CD4-positive, alpha-beta T cell treated with Interleukin-15 for 4 hours (primary cell): ENCODE measurements at regions not wholly inside any gene's neighbourhood (a gene's known extent, or its start where the extent isn't known, plus 50 kb on each side); places are given as distances from the start of the nearest gene placed in this dataset.
A peak's percentile ranks its signal among the peaks of the same experiment; 100 is the strongest.

Source experiments
- DNase-seq: peaks from one replicate; pipeline ENCODE4 v3.0.0-alpha.2; 2020; ENCODE audit warnings: low spot score

DNA sequence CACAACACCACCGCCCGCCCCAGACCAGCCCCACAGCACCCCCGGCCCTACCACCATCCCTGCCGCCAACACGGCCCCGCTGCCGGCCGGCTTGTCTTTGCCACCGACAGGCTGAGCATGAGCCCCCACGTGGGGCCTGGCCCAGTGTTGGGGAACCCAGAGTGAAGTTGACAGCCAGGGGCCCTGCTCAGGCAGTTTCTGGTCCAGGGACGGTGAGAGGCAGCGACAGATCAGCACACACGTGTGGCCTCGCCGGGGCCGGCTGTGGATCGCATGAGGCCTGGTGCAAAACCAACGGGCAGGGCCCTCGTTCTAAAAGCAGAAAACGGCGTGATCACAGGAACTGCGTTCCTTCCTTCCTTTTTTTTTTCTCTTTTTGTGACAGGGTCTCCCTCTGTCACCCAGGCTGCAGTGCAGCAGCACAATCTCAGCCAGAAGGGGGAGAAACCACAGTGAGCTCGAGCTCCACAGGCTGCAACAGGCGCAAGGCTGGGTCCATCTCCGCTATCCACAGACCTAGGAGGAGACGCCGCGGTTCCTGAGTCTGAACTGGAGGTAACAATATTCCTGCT, 50.5 kb upstream of the FBRSL1 start:
- no peak for DNase-seq

DNA sequence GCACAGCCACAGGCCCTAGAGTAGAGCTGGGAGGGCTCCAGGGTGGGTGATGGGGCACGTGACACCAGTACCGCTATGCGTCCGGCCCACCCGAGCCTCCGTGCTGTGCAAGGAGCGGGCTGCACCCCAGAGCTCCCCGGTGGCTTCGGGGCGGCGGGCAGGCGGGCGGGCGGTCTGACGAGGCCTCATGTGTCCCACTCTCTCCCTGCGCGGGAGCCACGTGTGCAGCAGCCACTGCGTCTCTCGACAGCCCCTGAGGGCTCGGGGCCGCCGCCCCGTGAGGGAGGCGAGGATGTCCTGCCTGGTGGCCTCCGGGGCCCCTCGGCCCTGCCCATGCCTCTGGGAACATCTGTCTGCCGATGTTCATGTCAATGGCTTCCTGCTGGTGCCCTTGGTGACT, 51.2 kb upstream of the FBRSL1 start:
- DNase-seq, result no peak

DNA sequence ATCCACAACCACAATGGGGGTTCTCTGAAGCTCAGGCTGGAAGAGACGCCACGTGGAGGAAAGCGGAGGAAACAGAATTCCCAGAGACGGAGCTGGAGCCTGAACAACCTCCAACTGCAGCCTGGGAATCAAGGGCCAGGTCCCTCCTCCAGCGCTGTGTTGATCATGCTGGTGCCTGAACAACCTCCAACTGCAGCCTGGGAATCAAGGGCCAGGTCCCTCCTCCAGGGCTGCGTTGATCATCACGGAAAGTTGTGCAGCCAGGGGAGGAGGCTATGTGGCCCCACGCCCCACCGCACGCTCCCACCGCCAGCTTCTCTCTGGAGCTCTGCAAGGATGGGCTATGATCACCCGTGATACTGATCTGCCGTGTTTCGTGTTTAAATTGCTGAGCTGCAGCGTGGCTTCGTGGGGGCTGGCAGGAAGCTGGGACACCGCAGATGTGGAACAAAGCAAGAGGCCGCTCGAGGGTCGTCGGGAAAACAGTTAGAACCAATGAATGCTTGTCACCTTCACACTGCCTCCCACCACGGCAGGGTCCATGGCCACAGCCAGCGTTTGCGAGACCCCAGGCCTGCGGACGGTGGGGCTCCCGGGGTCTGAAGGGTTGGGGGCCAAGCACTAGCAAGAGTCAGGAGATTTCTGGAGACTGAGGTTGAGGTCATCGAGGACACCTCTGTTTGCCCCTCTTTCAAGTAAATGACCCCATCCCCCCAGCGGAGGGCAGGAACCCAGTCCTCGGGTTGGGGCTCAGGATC, 51.8 kb upstream of the FBRSL1 start:
- DNase-seq, result no peak

DNA sequence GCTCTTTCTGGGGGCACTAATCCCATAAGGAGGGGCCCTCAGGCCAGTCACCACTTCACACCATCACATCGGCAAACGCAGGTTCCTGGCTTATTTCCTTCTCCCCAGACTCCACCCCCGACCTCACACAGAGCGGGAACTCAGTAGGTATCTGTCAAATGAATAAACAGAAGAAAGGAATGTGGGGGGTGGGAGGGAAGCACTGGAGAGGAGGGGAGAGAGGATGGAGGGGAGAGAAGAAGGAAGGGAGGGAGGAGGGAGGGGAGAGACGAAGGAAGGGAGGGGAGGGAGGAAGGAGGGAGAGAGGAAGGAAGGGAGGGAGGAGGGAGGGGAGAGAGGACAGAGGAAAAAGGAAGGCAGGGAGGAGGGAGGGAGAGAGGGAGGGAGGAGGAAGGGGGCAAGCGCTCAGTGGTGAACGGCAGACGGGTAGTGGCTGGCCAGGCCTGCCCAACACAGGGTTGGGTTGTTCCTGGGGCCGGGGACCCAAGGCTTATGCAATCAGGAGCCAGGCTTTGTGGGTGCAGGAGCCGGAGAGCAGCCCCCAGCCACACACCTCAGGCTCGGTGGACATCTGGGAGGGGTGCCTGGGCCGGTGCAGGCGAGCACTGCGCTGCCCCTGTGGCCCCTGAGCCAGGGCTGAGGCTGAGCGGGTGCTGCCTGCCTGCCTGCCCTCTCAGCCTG, 52.6 kb upstream of the FBRSL1 start:
- no peak for DNase-seq

DNA sequence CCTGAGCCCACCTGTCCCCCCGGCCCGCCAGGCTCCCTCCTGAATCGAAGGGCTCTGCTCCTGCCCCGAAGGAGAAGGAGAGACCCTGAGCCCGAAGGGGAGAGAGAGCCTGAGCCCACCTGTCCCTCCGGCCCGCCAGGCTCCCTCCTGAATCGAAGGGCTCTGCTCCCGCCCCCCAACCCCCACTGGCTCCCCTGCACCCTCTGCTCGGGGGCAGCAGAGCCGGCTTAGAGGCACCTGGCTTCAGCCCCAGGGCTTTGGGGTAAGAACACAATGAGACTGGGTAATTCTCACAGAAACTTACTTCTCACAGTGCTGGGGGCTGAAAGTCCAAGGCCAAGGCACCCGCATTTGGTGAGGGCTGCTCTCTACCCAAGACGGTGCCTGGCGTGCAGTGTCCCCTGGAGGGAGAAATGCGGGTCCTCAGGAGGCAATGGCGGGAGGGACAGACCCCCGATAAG, 53.1 kb upstream of the FBRSL1 start:
- no peak for DNase-seq

DNA sequence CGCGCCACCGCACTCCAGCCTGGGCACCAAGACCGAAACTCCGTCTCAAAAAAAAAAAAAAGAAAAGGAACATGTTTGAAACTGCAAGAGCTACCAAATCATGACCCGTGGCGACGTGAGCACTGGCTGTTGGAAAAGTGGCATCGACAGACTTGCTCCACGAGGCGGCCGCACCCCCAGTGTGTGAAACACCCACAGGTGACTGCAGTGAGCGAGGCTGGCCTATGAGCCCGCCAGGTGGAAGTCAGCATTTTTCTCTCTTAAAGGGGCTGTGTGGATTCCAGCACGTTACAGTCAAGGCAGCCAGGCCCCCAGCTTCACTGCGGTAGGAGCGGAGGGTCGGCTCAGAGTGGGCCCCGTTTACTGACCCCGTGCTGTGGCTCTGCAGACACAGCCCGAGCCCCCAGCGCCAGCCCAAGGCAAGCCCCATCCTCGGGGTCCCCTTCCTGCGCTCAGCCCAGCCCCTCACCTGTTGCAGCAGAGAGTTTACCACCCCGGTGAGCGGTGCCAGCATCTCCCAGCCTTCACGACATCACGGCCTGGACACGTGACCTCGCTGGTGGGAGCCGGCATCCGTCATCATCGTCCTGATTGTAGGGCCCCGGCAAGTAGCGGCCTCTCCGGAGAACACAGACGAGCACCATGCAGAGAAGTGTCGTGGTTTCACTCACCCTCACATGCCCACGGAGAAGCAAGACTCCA, 54.3 kb upstream of the FBRSL1 start:
- no peak for DNase-seq

DNA sequence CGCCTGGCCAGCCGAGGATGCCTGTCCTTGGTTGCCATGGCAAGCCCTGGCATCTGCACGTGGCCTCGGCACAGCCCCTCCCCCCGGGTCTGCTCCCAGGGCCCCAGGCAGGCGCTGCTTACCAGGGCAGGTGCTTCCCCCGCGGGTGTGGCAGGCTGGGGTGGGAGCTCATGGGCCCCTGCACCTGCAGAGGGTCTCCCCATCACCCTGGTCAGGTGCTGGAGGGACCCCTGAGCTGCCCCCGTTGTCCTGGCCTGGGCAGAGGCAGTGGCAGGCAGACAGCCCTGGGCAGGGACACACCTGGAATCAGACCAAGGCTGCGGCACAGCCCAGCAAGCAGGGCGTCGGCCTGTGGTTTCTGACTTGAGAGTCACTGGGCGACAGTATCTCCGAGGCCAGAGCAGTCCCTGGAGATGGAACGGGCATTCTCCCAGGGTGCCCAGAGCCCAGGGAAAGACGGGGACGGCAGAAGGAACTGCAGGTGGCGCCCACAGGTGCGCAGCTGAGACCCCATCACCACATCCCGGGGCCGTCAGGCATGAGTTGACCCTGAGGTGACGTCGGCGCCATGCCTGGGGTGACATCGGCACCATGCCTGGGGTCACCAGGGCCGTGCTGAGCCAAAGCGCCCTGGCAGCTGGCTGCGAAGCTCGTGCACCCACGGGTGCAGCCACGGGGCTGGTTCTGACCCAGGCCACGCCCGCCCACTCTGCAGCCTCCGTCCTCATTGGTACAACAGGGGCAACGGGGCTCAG, 56.1 kb upstream of the FBRSL1 start:
- DNase-seq, result no peak

DNA sequence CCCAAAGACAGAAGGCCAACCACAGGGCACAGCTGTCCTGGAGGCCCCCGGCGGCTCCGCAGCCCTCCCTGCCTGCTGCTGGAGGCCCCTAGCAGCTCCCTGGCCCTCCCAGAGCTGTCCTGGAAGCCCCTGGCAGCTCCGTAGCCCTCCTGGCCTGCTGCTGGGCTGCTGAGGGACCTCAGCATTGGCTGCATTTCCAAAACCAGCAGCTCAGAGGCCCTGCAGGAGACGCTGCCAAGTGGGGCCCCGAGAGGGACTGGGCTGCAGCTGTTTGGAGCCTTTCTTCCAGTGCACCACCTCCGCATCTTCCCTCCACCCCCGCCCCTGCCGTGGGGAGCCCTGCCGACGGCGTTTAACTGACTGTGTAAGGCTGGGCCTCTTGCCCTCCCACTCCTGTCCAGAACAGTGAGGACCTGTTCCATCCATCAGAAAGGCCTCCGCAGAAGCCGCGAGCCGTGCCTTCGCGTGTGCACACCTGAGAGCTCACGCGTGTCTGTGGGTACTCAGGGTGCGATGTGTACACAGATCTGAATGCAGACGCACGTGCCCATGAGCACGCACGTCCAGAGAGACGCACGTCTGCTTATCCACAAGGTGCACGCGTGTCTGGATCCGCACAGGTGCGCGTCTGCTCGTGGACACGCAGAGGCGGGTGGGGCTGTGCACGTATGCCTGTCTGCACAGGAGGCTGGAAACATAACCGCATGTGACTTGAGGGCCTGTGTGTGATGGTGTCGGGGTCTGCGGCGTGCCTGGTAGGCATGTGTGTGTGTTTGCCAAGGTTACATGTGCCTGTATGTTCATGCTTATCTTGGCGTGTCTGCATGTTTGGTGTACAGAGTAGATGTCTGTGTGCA, 57.0 kb upstream of the FBRSL1 start:
- no peak for DNase-seq

DNA sequence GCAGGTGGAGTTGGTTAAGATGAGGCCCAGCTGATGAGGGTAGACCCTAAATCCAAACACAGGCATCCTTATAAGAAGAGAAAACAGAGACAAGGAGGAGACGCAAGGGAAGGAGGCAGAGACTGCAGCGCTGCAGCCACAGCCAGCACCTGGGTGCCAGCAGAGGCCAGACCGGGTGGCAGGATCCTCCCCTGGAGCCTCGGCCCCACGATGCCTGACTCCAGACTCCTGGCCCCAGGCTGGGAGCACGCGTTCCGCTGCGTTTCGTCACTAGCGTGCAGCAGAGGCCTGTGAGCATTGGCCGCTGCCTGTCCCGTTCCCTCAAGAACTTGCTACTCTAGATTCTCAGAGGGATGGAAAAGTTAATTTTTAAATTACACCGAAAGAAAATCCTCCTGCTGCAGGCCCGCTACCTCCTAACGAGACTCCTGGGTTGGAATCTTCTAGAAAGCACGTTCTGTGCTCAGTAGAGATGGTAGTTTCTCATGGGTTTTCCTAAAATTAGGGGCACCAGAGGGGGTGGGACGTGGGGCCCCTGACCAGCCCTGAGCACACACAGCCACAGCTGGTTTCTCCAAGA, 57.7 kb upstream of the FBRSL1 start:
- DNase-seq, result no peak

DNA sequence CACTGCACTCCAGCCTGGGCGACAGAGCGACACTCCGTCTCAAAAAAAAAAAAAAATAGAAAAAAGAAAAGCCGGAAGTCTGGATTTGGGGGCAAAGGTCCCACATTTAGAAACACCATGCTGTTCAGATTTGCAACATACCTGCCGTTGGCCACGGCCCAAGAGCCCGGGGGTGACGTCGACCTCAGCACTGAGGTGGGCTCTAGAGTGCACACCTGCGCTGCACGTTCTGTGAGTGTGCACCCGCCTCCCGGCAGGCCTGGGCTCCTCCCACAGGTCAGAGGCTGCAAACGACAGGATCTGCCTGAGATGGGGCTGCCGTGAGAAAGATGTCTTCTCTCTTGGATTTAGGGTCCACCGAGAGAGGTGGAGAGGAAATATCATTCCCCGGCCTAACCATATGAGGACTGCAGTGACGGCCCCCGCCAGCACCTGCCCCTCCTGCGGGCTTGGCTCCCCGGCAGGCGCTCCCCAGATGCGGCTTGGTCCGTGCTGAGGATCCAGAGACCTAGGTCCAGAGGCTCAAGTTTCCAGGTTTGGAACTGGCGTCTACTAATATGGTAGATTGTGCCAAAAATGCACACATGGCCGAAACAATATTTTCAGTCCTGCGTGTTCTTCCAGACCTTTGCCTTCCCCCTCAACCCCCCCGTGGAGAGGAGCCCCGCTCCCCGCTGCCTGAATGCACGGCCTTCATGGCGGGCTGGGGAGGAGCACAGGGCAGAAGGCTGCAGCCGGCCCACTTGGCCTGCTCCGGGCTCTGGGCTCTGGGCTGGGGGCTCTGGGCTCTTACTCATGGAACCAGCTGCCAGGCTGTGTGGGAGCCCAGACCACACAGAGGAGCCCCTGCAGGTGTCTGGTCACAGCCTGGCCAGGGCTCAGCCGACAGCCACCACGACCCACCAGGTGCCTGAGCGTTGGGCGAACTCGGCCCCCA, 58.8 kb upstream of the FBRSL1 start:
- no peak for DNase-seq

DNA sequence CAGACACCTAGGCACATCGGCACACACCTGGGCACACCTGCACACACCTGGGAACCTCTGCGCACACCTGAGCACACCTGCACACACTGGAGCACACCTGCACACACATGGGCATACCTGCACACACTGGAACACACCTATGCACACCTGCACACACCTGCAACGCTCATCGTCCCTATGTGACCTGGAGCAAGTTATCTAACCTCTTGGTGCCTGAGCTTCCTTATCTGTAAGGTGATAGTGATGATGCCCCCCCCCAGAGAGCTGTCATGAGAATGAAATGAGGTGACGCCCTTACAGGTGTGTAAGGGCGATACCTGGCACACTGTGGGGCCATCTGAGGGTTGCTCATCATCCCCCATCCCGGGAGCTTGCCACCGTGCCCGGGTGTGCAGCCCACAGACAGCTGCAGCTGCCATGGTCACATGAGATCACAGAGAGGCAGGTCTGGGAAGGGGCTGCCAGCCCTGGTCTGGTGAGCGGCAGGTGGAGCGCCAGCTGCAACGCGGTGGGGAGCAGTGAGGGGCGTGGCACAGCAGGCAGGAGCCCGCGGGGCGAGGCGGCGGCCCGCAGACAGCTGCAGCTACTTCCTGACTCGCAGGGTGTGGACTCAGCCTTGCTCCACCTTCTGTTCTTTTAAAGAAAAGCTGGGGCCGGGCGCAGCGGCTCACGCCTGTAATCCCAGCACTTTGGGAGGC, 59.9 kb upstream of the FBRSL1 start:
- peak; percentile 60 for DNase-seq

DNA sequence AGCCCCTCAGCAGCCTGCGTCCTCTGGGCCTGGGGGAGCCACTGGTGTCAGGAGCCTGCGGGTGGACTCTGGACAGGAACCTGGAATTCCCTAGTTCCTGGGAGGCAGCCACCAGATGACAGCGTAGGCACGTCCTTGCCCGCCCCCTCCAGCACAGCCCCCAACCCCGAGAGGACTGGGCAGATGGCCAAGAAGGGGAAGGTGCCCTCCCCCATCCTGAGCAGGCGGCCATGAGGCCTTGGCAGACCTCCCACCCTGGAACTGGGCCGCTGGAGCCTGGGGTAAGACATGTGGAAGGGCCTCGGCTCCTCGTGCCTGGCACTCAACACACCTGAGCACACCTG, 60.4 kb upstream of the FBRSL1 start:
- no peak for DNase-seq

DNA sequence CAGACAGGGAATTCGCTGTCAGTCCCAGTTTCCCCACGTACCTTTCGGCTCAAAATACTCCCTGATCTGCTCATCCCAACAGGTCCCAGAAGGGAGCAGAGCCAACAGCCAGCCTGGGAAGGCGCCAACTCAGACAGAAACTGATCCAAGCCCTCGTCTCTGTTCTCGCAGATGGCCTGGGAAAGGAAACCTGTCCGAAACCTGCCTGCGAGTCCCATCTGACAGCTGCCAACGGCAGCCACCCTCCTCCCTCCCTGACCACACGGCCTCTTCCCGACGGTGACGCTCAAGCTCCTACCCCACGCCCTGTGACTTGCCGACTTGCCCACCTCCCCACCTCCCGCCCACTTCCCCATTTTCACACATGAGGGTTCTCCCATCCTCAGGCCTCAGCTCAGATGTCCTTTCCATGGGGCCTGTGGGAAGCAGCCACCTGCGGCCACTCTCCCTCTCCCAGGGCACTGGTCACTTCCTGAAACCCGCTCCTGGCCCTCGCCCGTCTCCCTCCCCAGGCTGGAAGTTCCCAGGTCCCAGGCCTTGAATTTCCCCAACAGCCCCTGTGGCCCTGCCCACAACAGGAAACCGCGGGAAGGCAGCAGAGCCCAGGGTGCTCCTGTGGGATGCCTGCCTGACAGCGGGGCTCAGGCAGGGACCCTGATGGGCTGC, 60.9 kb upstream of the FBRSL1 start:
- DNase-seq, result no peak

DNA sequence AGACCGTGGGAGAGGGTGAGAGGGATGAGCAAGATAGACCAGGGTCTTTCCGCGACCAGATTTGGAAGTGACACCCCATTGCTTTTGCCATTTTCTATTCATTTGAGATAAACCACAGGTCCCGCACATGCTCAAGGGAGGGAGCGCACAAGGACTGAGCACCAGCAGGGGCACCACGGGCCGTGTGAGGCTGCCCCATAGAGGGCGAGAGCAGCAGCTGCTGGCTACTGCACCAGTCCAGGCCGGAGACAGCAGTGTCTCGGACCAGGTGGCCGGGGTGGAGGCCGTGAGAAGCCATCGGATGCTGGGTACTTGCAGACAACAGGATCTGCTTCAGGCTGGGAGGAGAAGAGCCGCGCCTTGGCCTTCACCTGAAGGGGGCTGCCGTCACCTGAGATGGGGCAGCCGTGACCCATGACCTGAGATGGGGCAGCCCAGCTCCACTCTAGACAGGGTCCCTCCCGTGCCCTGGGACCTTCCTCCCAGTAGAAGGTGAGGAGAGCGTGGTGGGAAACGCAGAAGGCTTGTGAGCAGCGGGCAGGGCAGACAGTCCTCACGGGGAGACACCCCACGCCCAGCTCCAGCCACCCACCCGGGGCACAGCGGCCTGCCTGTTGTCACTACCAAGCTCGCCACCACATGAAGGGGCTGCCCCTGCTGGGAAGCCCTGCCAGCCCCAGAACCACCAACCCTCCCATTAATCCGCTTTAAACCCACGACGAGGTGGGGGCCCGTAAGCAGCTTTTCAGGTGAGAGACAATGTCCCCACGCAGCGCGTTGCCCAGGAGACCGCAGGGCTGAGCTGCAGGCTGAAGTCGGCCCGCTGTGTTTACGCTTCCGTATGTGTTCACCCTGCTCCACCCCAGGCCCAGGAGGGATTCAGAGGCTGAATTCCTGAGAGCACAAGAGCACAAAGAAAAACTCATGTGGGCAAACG, 61.7 kb upstream of the FBRSL1 start:
- DNase-seq, result no peak

DNA sequence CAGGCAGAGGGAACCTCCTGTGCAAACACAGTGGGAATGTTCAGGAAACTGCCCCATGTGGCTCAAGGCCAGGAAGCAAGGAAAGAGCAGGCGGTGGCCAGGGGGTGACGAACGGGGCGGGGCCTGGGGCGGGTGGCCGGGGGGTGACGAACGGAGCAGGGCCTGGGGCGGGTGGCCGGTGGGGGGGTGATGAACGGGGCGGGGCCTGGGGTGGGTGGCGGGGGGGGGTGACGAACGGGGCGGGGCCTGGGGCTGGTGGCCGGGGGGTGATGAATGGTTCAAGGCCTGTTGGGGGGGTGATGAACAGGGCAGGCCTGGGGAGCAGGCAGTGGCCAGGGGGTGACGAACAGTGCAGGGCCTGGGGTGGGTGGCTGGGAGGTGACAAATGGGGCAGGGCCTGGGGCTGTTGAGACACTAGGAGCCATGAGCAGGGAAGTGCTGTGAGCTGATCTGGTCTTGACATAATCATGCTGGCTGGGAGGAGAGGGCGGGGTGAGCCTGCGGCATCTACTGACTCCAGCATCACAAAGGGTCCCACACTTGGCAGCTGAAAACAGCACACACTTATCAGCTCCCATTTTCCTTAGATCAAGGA, 62.7 kb upstream of the FBRSL1 start:
- no peak for DNase-seq

DNA sequence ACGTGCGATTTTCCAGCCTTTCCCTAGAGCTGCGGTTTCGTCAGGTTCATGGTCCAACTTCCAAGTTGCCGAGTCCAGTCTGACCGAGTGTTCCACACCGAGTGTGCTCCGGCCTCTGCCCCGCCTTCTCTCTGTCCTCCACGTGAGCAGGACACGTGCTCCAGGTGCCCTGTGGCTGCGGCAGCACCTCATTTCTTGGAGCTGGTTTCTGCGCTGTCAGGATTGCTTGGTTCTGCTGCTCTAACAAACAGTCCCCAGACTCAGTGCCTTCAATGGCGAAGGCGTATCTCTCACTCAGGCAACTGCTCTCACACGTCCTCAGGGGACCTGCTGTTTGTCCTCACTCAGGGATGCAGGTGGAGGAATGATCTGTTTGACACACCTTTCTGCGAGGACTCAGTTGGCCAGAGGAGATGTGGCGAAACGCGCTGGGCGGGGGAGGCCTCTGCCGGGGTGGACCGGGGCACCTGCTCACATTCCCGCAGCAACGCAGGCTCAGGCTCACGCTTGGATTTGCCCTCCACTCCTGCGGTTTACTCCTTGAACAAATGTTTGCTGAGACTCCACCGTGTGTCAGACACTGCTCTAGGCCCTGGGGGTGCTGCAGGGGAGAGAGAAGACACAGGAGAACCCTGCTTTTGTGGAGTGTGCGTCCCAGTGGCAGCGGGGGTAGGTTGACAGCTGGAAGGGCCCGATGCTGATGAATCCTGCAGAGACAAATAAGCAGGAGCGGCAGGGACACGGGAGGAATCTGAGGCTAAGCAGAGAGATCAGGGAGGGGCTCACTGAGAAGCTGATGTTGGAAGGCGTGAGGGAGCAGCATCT, 63.4 kb upstream of the FBRSL1 start:
- no peak for DNase-seq
